Activated T-cell treated with anti-CD3 and anti-CD28 coated beads for 4 hours (primary cell): ENCODE measurements at regions not wholly inside any gene's neighbourhood (a gene's known extent, or its start where the extent isn't known, plus 50 kb on each side); places are given as distances from the start of the nearest gene placed in this dataset.

Experiments used
- DNase-seq: peaks from one replicate; pipeline ENCODE4 v3.0.0-alpha.2; 2020

- DNase-seq, result no peak
Measured at GRCh38 chrX:45765767-45766166, 565.1 kb upstream of the DIPK2B start.

- no peak for DNase-seq
Measured at GRCh38 chrX:45765281-45765680, 564.6 kb upstream of the DIPK2B start.

GRCh38 chrX:45762699-45763647, 562.3 kb upstream of the DIPK2B start:
- DNase-seq, result no peak

GRCh38 chrX:45761920-45762319, 561.2 kb upstream of the DIPK2B start:
- DNase-seq, result no peak

GRCh38 chrX:45760187-45760742, 559.6 kb upstream of the DIPK2B start:
- DNase-seq, result no peak

- no peak for DNase-seq
Measured at GRCh38 chrX:45758738-45759397, 558.2 kb upstream of the DIPK2B start.

- DNase-seq, result no peak
Measured at GRCh38 chrX:45758319-45758718, 557.6 kb upstream of the DIPK2B start.

- DNase-seq, result no peak
Measured at GRCh38 chrX:45757272-45757671, 556.6 kb upstream of the DIPK2B start.

GRCh38 chrX:45756557-45756956, 555.9 kb upstream of the DIPK2B start:
- DNase-seq, result no peak

GRCh38 chrX:45755703-45756102, 555.0 kb upstream of the DIPK2B start:
- no peak for DNase-seq

GRCh38 chrX:45751156-45751555, 550.5 kb upstream of the DIPK2B start:
- no peak for DNase-seq

GRCh38 chrX:45750639-45751038, 550.0 kb upstream of the DIPK2B start:
- DNase-seq, result no peak

- DNase-seq, result no peak
Measured at GRCh38 chrX:45749375-45749774, 548.7 kb upstream of the DIPK2B start.

GRCh38 chrX:45748369-45748774, 547.7 kb upstream of the DIPK2B start:
- no peak for DNase-seq

- DNase-seq, result no peak
Measured at GRCh38 chrX:45747905-45748304, 547.2 kb upstream of the DIPK2B start.

- no peak for DNase-seq
Measured at GRCh38 chrX:45745479-45745878, 544.8 kb upstream of the DIPK2B start.

- no peak for DNase-seq
Measured at GRCh38 chrX:45743906-45744625, 543.4 kb upstream of the DIPK2B start.

GRCh38 chrX:45743081-45743533, 542.4 kb upstream of the DIPK2B start:
- DNase-seq, result no peak

- DNase-seq, result no peak
Measured at GRCh38 chrX:45740291-45740690, 539.6 kb upstream of the DIPK2B start.

- DNase-seq, result no peak
Measured at GRCh38 chrX:45735571-45735970, 534.9 kb upstream of the DIPK2B start.

- DNase-seq, result no peak
Measured at GRCh38 chrX:45731448-45731847, 530.8 kb upstream of the DIPK2B start.

- DNase-seq, result no peak
Measured at GRCh38 chrX:45727761-45728160, 527.1 kb upstream of the DIPK2B start.

GRCh38 chrX:45722471-45722870, 521.8 kb upstream of the DIPK2B start:
- DNase-seq, result no peak
